MM.1S (cell line): ENCODE measurements at regions not wholly inside any gene's neighbourhood (a gene's known extent, or its start where the extent isn't known, plus 50 kb on each side); places are given as distances from the start of the nearest gene placed in this dataset.

Source experiments
- DNase-seq: peaks from one replicate; pipeline ENCODE4 v3.0.0-alpha.2; 2015
- H2AFZ ChIP-seq: fragments of 300-600 bp; sonication (generic); 2 replicates; pipeline ENCODE4 v1.6.0; 2016; ENCODE audit warnings: antibody characterized with exemption, low read length
- H3F3A ChIP-seq: fragments of 300-600 bp; sonication (generic); 2 replicates; pipeline ENCODE4 v1.6.1; 2016; ENCODE audit warnings: mild to moderate bottlenecking, antibody characterized with exemption, low read length, moderate library complexity, mixed read lengths; ENCODE audit not compliant: insufficient read depth
- H3K27ac ChIP-seq: fragments of 300-600 bp; sonication (generic); 2 replicates; pipeline ENCODE4 v1.5.1; 2016; ENCODE audit warnings: mild to moderate bottlenecking, low read length
- H3K27me3 ChIP-seq: fragments of 300-600 bp; sonication (generic); replicated peaks from 2 replicates; pipeline ENCODE4 v1.6.0; 2016; ENCODE audit warnings: low read length; ENCODE audit not compliant: insufficient read depth
- H3K36me3 ChIP-seq: fragments of 300-600 bp; sonication (generic); replicated peaks from 2 replicates; pipeline ENCODE4 v1.6.1; 2016; ENCODE audit warnings: mild to moderate bottlenecking, low read length, mixed read lengths; ENCODE audit not compliant: insufficient read depth
- H3K4me1 ChIP-seq: fragments of 300-600 bp; sonication (generic); 2 replicates; pipeline ENCODE4 v1.6.1; 2016; ENCODE audit warnings: low read length, mixed read lengths
- H3K4me2 ChIP-seq: fragments of 300-600 bp; sonication (generic); 2 replicates; pipeline ENCODE4 v1.6.0; 2016; ENCODE audit warnings: low read depth, low read length
- H3K4me3 ChIP-seq: fragments of 300-600 bp; sonication (generic); 2 replicates; pipeline ENCODE4 v1.5.1; 2016; ENCODE audit warnings: low read length, mixed read lengths
- H3K79me2 ChIP-seq: fragments of 300-600 bp; sonication (generic); 2 replicates; pipeline ENCODE4 v1.6.1; 2016; ENCODE audit warnings: mixed run types, low read length, mixed read lengths
- H3K9ac ChIP-seq: fragments of 300-600 bp; sonication (generic); 2 replicates; pipeline ENCODE4 v1.6.1; 2016; ENCODE audit warnings: low read length, mixed read lengths
- H3K9me2 ChIP-seq: fragments of 300-600 bp; sonication (generic); replicated peaks from 2 replicates; pipeline ENCODE4 v1.6.1; 2016; ENCODE audit warnings: mild to moderate bottlenecking, low read length, mixed read lengths; ENCODE audit not compliant: insufficient read depth
- H3K9me3 ChIP-seq: fragments of 300-600 bp; sonication (generic); replicated peaks from 2 replicates; pipeline ENCODE4 v1.6.1; 2016; ENCODE audit warnings: mild to moderate bottlenecking, low read length, mixed read lengths; ENCODE audit not compliant: insufficient read depth
- H4K20me1 ChIP-seq: fragments of 300-600 bp; sonication (generic); 2 replicates; pipeline ENCODE4 v1.6.1; 2016; ENCODE audit warnings: mild to moderate bottlenecking, low read length, moderate library complexity, mixed read lengths; ENCODE audit not compliant: insufficient read depth
- EZH2 ChIP-seq: fragments of 300-600 bp; sonication (generic); optimal IDR thresholded peaks from 2 replicates; pipeline ENCODE3; 2017; ENCODE audit warnings: low read depth, mild to moderate bottlenecking, antibody characterized with exemption, low read length, mixed read lengths
- EZH2phosphoT487 ChIP-seq: fragments of 300-600 bp; sonication (generic); IDR thresholded peaks from 2 replicates; pipeline ENCODE4 v1.6.1; 2018; ENCODE audit warnings: antibody characterized with exemption, low read length
- TF ChIP-seq, protein P1 (sequence below): fragments of 300-600 bp; sonication (generic); IDR thresholded peaks from 2 replicates; pipeline ENCODE4 v1.5.1; 2016; ENCODE audit warnings: antibody characterized with exemption, low read length, mixed read lengths

DNA sequence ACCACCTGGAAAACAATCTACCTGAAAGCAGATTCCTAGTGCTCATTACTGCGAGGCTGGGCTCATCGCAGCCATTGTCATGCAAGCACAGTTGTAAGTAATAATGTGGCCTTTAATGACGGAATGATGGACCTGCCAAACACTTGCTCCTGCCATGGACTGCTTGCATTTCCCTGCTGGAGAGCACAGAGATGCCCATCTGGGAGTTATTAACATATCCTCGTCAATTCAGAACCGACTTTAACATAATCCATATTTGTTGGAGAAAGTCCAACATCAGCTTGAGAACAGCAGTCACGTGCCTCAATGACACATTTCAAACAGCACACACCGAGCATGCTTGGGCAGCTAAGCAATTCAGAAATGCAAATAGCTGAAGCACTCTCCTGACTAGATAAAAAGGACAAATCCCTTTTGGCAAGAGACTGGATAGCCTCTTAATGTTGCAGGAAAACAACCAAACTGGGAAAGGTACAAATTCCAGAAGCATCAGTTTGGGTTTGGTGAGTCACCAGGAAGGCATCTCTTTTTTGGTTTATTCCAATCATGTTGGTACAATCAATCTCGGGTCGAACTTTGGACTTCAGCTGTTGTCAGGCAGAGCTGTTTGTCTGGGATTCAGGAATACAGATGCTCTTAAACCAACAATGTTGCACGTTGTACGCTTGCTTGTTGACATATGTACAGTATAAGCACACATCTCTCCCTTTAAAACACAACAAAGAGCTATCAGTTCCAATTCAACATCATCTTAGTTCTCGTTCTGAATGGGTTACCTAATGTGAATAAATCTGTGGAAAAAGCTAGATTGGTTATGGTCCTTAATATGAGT, 395.8 kb downstream of the LNPK start:
- TF ChIP-seq EZH2: no peak
- TF ChIP-seq, protein P1, sequence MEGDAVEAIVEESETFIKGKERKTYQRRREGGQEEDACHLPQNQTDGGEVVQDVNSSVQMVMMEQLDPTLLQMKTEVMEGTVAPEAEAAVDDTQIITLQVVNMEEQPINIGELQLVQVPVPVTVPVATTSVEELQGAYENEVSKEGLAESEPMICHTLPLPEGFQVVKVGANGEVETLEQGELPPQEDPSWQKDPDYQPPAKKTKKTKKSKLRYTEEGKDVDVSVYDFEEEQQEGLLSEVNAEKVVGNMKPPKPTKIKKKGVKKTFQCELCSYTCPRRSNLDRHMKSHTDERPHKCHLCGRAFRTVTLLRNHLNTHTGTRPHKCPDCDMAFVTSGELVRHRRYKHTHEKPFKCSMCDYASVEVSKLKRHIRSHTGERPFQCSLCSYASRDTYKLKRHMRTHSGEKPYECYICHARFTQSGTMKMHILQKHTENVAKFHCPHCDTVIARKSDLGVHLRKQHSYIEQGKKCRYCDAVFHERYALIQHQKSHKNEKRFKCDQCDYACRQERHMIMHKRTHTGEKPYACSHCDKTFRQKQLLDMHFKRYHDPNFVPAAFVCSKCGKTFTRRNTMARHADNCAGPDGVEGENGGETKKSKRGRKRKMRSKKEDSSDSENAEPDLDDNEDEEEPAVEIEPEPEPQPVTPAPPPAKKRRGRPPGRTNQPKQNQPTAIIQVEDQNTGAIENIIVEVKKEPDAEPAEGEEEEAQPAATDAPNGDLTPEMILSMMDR: no peak
- no peak overlapping the region for H3K9ac ChIP-seq
- H3K4me1 ChIP-seq: no peaks in the 10 kb centered on the region
- H3K9me3 ChIP-seq: no peaks in the 10 kb centered on the region
- no peaks in the 10 kb centered on the region for H3K79me2 ChIP-seq
- H3K36me3 ChIP-seq: no peaks in the 10 kb centered on the region
- no peak overlapping the region for H3K27ac ChIP-seq
- no peaks in the 10 kb centered on the region for H3F3A ChIP-seq
- H4K20me1 ChIP-seq: no peaks in the 10 kb centered on the region
- H2AFZ ChIP-seq: no peak overlapping the region
- H3K4me2 ChIP-seq: no peak overlapping the region
- no peaks in the 10 kb centered on the region for H3K27me3 ChIP-seq
- no peak overlapping the region for H3K4me3 ChIP-seq
- DNase-seq: no peak
- no peaks in the 10 kb centered on the region for H3K9me2 ChIP-seq

GRCh38 chr2:175605640-175606009, 396.4 kb downstream of the LNPK start:
- no peaks in the 10 kb centered on the region for H3K9me2 ChIP-seq
- no peak overlapping the region for H3K9ac ChIP-seq

DNA sequence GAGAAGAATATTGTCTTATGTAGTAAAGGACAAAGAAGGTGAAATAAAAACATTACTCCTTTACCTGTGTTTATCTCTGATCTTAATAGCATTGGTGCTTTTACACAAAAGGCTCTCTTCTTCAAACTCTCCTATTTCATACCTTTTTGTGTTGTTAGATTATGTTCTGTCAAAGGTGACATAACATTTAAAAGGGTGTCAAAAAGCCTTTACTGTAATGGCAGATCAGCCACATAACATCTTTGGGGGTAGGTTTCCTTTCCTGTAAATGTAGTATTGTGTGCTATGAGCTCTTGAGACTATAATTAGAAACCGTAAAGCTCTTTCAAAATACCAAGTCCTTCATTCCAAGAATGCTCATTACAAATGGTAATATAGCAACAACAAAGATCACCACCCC, 400.1 kb downstream of the LNPK start:
- no peak overlapping the region for H3K4me2 ChIP-seq
- no peak overlapping the region for H2AFZ ChIP-seq
- H3K27me3 ChIP-seq: no peaks in the 10 kb centered on the region
- H3K79me2 ChIP-seq: no peaks in the 10 kb centered on the region
- no peak for DNase-seq
- no peaks in the 10 kb centered on the region for H3K9me2 ChIP-seq
- no peak overlapping the region for H3K4me3 ChIP-seq
- H3K4me1 ChIP-seq: no peaks in the 10 kb centered on the region
- H3K27ac ChIP-seq: no peak overlapping the region
- H3K36me3 ChIP-seq: no peaks in the 10 kb centered on the region
- TF ChIP-seq EZH2: no peak
- TF ChIP-seq, protein P1: no peak
- TF ChIP-seq EZH2phosphoT487: no peak
- H4K20me1 ChIP-seq: no peaks in the 10 kb centered on the region
- H3K9me3 ChIP-seq: no peaks in the 10 kb centered on the region
- no peaks in the 10 kb centered on the region for H3F3A ChIP-seq
- H3K9ac ChIP-seq: no peak overlapping the region

More at GRCh38 chr2:175605640-175606009, 396.4 kb downstream of the LNPK start:
- H3K4me1 ChIP-seq: no peaks in the 10 kb centered on the region
- no peaks in the 10 kb centered on the region for H4K20me1 ChIP-seq
- no peaks in the 10 kb centered on the region for H3K79me2 ChIP-seq
- no peak overlapping the region for H3K4me3 ChIP-seq
- no peak for DNase-seq
- no peak overlapping the region for H2AFZ ChIP-seq
- no peaks in the 10 kb centered on the region for H3K9me3 ChIP-seq
- no peaks in the 10 kb centered on the region for H3K27me3 ChIP-seq
- no peaks in the 10 kb centered on the region for H3F3A ChIP-seq
- no peaks in the 10 kb centered on the region for H3K36me3 ChIP-seq
- TF ChIP-seq EZH2 (no peak), EZH2phosphoT487 (no peak)
- TF ChIP-seq, protein P1: no peak
- H3K4me2 ChIP-seq: no peak overlapping the region
- H3K27ac ChIP-seq: no peak overlapping the region
